ENCODE measurements at regions not wholly inside any gene's neighbourhood (a gene's known extent, or its start where the extent isn't known, plus 50 kb on each side); places are given as distances from the start of the nearest gene placed in this dataset.
A peak's percentile ranks its signal among the peaks of the same experiment; 100 is the strongest.

- DNase-seq (ENCODE audit: low read depth), result no peak
Measured at GRCh38 chr2:216574586-216574985, 58.6 kb upstream of the IGFBP2 start.

DNA sequence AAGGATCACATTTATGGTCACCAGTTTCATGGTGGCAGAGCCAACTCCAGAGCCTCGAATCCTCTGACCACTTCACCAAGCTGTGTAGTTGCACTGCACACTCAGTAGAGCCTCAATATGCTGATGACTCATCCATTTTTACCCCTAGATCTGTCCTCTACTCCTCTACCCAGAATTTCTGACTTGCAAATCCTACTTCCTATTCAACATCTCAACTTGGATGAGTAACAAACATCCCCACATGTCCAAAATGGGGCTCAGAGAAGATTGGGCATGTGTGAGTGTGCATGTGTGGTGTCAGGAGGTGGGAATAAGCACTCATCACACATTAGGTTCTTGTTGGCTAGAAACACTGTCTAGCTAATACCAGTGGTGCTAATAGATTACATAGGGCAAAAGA is 57.8 kb upstream of the IGFBP2 start:
- no peak for DNase-seq (ENCODE audit: low read depth)

GRCh38 chr2:216576616-216577015 is 56.6 kb upstream of the IGFBP2 start:
- no peak for DNase-seq (ENCODE audit: low read depth)

GRCh38 chr2:216578325-216578724 is 54.9 kb upstream of the IGFBP2 start:
- peak; percentile 31 for DNase-seq (ENCODE audit: low read depth)

- DNase-seq (ENCODE audit: low read depth), result peak; percentile 20
Measured at GRCh38 chr2:216583147-216583546, 50.1 kb upstream of the IGFBP2 start.
